HFF-Myc (cell line): ENCODE measurements at regions not wholly inside any gene's neighbourhood (a gene's known extent, or its start where the extent isn't known, plus 50 kb on each side); places are given as distances from the start of the nearest gene placed in this dataset.

Experiments
- DNase-seq: peaks from one replicate; pipeline ENCODE4 v3.0.0-alpha.2; 2011; ENCODE audit warnings: low read depth; ENCODE audit errors: extremely low read depth
- H3K4me3 ChIP-seq: replicated peaks from 2 replicates; pipeline ENCODE4 v1.5.1; 2011; ENCODE audit warnings: low read depth, mild to moderate bottlenecking, control low read depth, low read length
- CTCF ChIP-seq: IDR thresholded peaks from 2 replicates; pipeline ENCODE4 v1.5.1; 2012; ENCODE audit warnings: mild to moderate bottlenecking, low read depth, low read length, control low read depth; ENCODE audit errors: missing control alignments

GRCh38 chr7:52958621-52959140, 76.8 kb upstream of the POM121L12 start:
- no peak for DNase-seq
- no peak overlapping the region for H3K4me3 ChIP-seq
- TF ChIP-seq CTCF = no peak

DNA sequence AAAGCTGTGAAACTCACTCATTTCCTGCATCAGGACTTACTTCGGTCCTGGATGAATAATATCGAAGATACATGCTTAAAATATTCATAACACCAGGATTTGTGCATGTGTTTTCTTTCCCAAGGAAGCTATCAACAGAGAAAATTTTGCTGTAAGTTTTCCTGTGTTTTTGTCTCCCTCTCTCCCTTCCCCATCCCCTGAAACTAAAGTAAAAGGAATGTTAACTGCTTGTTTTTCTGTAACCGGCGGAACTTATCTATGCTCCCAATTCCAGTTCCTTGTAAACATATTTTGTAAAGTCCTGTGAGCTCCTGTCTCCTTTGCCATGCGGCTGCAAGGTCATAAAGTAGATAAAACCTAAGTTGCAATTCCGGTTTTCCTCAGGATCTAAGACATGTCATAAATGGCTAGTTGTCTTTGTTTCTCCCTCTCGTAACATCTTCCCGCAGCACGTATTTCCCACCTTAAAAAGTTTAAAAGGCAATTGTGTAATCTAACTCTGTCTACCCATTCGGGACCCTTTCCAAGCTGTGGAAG, 79.0 kb upstream of the POM121L12 start:
- no peak for DNase-seq
- no peak for TF ChIP-seq CTCF
- no peak overlapping the region for H3K4me3 ChIP-seq

DNA sequence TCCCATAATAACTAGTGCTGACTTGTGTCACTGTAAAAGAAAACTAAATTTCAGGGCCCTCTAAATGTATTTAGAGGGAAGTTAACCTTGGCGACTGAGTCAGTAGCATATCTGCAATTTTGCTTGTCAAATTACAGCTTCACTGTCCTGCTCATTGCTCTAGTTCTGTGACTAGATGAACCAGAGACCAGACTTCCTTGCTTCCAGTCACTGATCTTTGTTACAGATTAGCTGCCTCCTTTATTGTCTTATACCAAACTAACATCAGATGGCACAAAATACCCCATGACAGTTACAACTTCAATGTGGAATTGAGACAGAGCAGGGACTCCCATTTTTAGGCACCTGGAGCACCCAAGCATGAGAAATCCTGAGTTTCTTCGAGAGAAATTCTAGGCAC, 79.9 kb upstream of the POM121L12 start:
- no peak for TF ChIP-seq CTCF
- no peak overlapping the region for H3K4me3 ChIP-seq
- DNase-seq = no peak

DNA sequence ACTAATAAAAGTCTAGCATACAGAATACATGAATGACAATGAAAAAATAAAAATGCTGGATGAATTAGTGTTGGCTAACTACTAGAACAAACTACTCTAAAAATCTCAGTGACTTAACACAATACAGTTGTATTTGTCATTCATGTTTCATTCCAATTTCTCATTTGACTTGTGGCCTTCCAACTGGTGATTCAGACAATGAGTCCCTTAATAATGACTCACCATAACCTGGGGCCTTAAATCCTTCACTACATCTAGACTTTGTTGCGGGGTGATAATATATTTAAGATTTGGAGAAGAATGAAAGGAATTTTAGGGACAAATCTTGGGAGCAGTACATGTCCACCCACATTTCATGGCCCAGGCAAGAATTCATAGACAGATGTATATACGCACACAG, 90.5 kb upstream of the POM121L12 start:
- TF ChIP-seq CTCF = no peak
- no peak for DNase-seq
- no peak overlapping the region for H3K4me3 ChIP-seq

GRCh38 chr7:52940481-52940880, 95.0 kb upstream of the POM121L12 start:
- TF ChIP-seq CTCF = no peak
- H3K4me3 ChIP-seq = no peak overlapping the region
- DNase-seq = no peak

GRCh38 chr7:52938455-52939133, 96.8 kb upstream of the POM121L12 start:
- no peak overlapping the region for H3K4me3 ChIP-seq
- DNase-seq = no peak
- no peak for TF ChIP-seq CTCF
